PC-9 (cell line): ENCODE measurements at regions not wholly inside any gene's neighbourhood (a gene's known extent, or its start where the extent isn't known, plus 50 kb on each side); places are given as distances from the start of the nearest gene placed in this dataset.

Source experiments
- BruUV-seq: library from RNA; stranded (reverse); fragments of 400-500 nt; replicated peaks from 2 replicates; lab custom pipeline; 2021; lab: Mats Ljungman, UMichigan
- CTCF ChIA-PET: fragments of 300-600 bp; sonication (Branson Sonifier 250); formaldehyde crosslinking; loops from one replicate; lab custom pipeline; 2022; ENCODE audit warnings: antibody characterized with exemption; lab: Charles Lee
- POLR2A ChIA-PET: fragments of 300-600 bp; sonication (Branson Sonifier 250); formaldehyde crosslinking; loops from one replicate; lab custom pipeline; 2022; ENCODE audit warnings: antibody characterized with exemption; ENCODE audit not compliant: unreplicated experiment; lab: Charles Lee
- DNase-seq, 2 experiments: peaks; one replicate each; pipeline versions ENCODE4 v3.0.0 to v3.0.0-alpha.2; 2015 to 2022; ENCODE audit warnings: mixed read lengths in 1 of 2
- H2AFZ ChIP-seq: fragments of 200-600 bp; sonication (generic); 2 replicates; pipeline ENCODE4 v1.8.1; 2017; ENCODE audit warnings: antibody characterized with exemption
- H3F3A ChIP-seq: fragments of 200-600 bp; sonication (generic); 2 replicates; pipeline ENCODE4 v1.8.1; 2017; ENCODE audit warnings: antibody characterized with exemption, mild to moderate bottlenecking, low read depth; ENCODE audit not compliant: insufficient read depth
- H3K27ac ChIP-seq: fragments of 200-600 bp; sonication (generic); 2 replicates; pipeline ENCODE4 v1.6.1; 2016; ENCODE audit warnings: mixed run types
- H3K27me3 ChIP-seq: fragments of 200-600 bp; sonication (generic); 2 replicates; pipeline ENCODE4 v1.6.1; 2016; ENCODE audit warnings: low read depth, mixed run types; ENCODE audit not compliant: insufficient read depth
- H3K36me3 ChIP-seq: fragments of 200-600 bp; sonication (generic); 2 replicates; pipeline ENCODE4 v1.6.1; 2016; ENCODE audit warnings: low read depth, mixed run types
- H3K4me1 ChIP-seq: fragments of 200-600 bp; sonication (generic); replicated peaks from 2 replicates; pipeline ENCODE4 v1.6.1; 2016; ENCODE audit warnings: mixed run types; ENCODE audit not compliant: insufficient read depth
- H3K4me2 ChIP-seq: fragments of 200-600 bp; sonication (generic); 2 replicates; pipeline ENCODE4 v1.6.1; 2017; ENCODE audit warnings: mixed run types
- H3K4me3 ChIP-seq: fragments of 200-600 bp; sonication (generic); 2 replicates; pipeline ENCODE4 v1.6.1; 2016; ENCODE audit warnings: mixed run types
- H3K79me2 ChIP-seq: fragments of 200-600 bp; sonication (generic); 2 replicates; pipeline ENCODE4 v1.6.1; 2017; ENCODE audit warnings: low read depth, mixed run types
- H3K9me2 ChIP-seq: fragments of 200-600 bp; sonication (generic); 2 replicates; pipeline ENCODE4 v1.8.1; 2017; ENCODE audit warnings: mild to moderate bottlenecking; ENCODE audit not compliant: insufficient read depth
- H3K9me3 ChIP-seq: fragments of 200-600 bp; sonication (generic); 2 replicates; pipeline ENCODE4 v1.8.1; 2016; ENCODE audit warnings: low read depth; ENCODE audit not compliant: insufficient read depth
- H4K20me1 ChIP-seq: fragments of 200-600 bp; sonication (generic); 2 replicates; pipeline ENCODE4 v1.8.1; 2017; ENCODE audit not compliant: insufficient read depth
- EZH2 ChIP-seq: fragments of 200-600 bp; sonication (generic); IDR thresholded peaks from 2 replicates; pipeline ENCODE4 v1.8.0; 2017; ENCODE audit warnings: antibody characterized with exemption, low read depth
- intact Hi-C: fragments of 100-400 bp; cut with micrococcal nuclease; formaldehyde crosslinking; loops from one replicate; pipeline ENCODE4 v1.10.0; 2022; ENCODE audit not compliant: unreplicated experiment
- TF ChIP-seq, protein P1 (sequence below): fragments of 200-600 bp; sonication (generic); conservative IDR thresholded peaks from 2 replicates; pipeline ENCODE4 v1.6.1; 2017; ENCODE audit warnings: mixed run types, antibody characterized with exemption, mild to moderate bottlenecking, moderate library complexity

GRCh38 chr12:11535127-11535526 is 114.3 kb upstream of the ETV6 start:
- intact Hi-C loops: no loop called here

DNA sequence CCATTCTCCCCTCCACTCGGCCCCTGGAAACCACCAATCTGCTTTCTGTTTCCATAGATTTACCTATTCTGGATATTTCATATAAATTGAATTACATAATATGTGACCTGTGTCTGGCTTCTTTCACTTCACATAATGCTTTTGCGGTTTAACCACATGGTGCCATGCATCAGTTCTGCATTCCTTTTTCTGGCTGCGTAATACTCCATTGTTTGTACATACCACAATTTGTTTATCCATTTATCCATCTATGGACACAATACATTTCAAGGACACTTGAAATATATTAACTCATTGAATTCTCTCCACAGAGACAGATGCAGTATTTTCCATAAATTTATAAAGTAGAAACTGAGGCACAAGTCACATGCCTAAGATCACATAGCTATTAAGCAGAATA is 110.3 kb upstream of the ETV6 start:
- Histone ChIP-seq H3K4me3 (no peak overlapping the region), H3K27ac (no peak overlapping the region), H3K27me3 (no peaks in the 10 kb centered on the region), H4K20me1 (no peaks in the 10 kb centered on the region), H3K9me3 (no peaks in the 10 kb centered on the region), H3K4me1 (peaks cover 9% of the 10 kb centered on the region; the same call in 1 of the 2 replicates), H3F3A (no peaks in the 10 kb centered on the region), H3K36me3 (no peaks in the 10 kb centered on the region), H2AFZ (no peak overlapping the region), H3K4me2 (no peak overlapping the region), H3K79me2 (no peaks in the 10 kb centered on the region), H3K9me2 (no peaks in the 10 kb centered on the region)
- intact Hi-C loops: no loop called here
- ChIA-PET POLR2A (no interaction called here), CTCF (interaction anchor here (0.6 kb wide), 1 partner anchor 541 kb away, joined by 11 read pairs; no protein-coding TSS in a partner anchor)
- BruUV-seq: no TSS peak
- TF ChIP-seq, protein P1, sequence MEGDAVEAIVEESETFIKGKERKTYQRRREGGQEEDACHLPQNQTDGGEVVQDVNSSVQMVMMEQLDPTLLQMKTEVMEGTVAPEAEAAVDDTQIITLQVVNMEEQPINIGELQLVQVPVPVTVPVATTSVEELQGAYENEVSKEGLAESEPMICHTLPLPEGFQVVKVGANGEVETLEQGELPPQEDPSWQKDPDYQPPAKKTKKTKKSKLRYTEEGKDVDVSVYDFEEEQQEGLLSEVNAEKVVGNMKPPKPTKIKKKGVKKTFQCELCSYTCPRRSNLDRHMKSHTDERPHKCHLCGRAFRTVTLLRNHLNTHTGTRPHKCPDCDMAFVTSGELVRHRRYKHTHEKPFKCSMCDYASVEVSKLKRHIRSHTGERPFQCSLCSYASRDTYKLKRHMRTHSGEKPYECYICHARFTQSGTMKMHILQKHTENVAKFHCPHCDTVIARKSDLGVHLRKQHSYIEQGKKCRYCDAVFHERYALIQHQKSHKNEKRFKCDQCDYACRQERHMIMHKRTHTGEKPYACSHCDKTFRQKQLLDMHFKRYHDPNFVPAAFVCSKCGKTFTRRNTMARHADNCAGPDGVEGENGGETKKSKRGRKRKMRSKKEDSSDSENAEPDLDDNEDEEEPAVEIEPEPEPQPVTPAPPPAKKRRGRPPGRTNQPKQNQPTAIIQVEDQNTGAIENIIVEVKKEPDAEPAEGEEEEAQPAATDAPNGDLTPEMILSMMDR: no peak
- TF ChIP-seq EZH2: no peak
- DNase-seq: no peak

More at GRCh38 chr12:11535127-11535526, 114.3 kb upstream of the ETV6 start:
- Histone ChIP-seq H3K27ac (no peak overlapping the region), H3K27me3 (no peaks in the 10 kb centered on the region), H3F3A (no peaks in the 10 kb centered on the region), H3K4me2 (no peak overlapping the region), H4K20me1 (no peaks in the 10 kb centered on the region), H3K79me2 (no peaks in the 10 kb centered on the region), H3K4me3 (no peak overlapping the region), H3K4me1 (no peaks in the 10 kb centered on the region), H2AFZ (no peak overlapping the region), H3K9me3 (no peaks in the 10 kb centered on the region), H3K36me3 (no peaks in the 10 kb centered on the region), H3K9me2 (no peaks in the 10 kb centered on the region)
- no peak for TF ChIP-seq EZH2
- TF ChIP-seq, protein P1: no peak
- DNase-seq: no peak
- CTCF ChIA-PET: no interaction called here
- BruUV-seq: no TSS peak
- POLR2A ChIA-PET: interaction anchor here (0.7 kb wide), 1 partner anchor 106 kb away, joined by 3 read pairs; no protein-coding TSS in a partner anchor

GRCh38 chr12:11540156-11540555 is 109.3 kb upstream of the ETV6 start:
- H2AFZ ChIP-seq: no peak overlapping the region
- H3K79me2 ChIP-seq: no peaks in the 10 kb centered on the region
- ChIA-PET POLR2A (no interaction called here), CTCF (interaction anchor here (0.5 kb wide), 1 partner anchor 494 kb away, joined by 3 read pairs; no protein-coding TSS in a partner anchor)
- TF ChIP-seq EZH2: no peak
- TF ChIP-seq, protein P1: no peak
- BruUV-seq: no TSS peak
- H3K9me2 ChIP-seq: no peaks in the 10 kb centered on the region
- intact Hi-C loops: no loop called here
- H3K27me3 ChIP-seq: no peaks in the 10 kb centered on the region
- no peaks in the 10 kb centered on the region for H3F3A ChIP-seq
- no peaks in the 10 kb centered on the region for H3K36me3 ChIP-seq
- H3K4me1 ChIP-seq: peaks cover 11% of the 10 kb centered on the region; the same call in 1 of the 2 replicates
- no peak overlapping the region for H3K27ac ChIP-seq
- no peaks in the 10 kb centered on the region for H3K9me3 ChIP-seq
- H3K4me3 ChIP-seq: no peak overlapping the region
- no peak for DNase-seq
- H3K4me2 ChIP-seq: no peak overlapping the region
- no peaks in the 10 kb centered on the region for H4K20me1 ChIP-seq
